ENCODE measurements at regions not wholly inside any gene's neighbourhood (a gene's known extent, or its start where the extent isn't known, plus 50 kb on each side); places are given as distances from the start of the nearest gene placed in this dataset.

DNA sequence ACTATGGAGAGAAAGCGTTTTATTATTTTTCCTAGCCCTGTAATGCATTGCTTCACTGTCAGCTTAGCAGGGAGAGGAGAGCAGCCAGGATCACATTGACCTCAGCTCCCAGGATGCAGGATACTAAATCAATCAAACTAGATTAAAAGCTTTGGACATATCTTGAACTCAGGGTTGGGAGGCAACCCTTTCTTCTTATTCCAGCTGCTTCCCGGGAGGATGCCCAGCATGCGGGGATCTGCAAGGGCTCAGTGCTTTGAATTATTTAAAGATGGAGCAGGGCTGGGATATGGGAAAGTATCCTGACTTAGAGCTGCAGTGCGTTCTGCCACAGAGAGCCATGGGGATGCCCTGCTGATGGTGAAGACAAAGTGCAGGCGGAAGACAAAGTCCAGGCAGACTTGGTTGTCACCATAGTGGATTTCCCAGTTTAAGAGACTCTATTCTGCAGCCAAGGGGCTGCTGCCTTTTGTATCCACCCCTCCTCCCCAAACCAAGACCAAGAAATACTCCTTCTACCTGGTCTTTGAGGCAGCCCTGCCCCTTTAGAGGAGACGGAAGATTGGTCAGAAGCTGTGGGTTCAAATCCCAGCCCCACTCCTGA lies 1035.0 kb downstream of the TBC1D22A start:
- Histone ChIP-seq H3K4me3 (no peak overlapping the region), H3K36me3 (no peaks in the 10 kb centered on the region)

DNA sequence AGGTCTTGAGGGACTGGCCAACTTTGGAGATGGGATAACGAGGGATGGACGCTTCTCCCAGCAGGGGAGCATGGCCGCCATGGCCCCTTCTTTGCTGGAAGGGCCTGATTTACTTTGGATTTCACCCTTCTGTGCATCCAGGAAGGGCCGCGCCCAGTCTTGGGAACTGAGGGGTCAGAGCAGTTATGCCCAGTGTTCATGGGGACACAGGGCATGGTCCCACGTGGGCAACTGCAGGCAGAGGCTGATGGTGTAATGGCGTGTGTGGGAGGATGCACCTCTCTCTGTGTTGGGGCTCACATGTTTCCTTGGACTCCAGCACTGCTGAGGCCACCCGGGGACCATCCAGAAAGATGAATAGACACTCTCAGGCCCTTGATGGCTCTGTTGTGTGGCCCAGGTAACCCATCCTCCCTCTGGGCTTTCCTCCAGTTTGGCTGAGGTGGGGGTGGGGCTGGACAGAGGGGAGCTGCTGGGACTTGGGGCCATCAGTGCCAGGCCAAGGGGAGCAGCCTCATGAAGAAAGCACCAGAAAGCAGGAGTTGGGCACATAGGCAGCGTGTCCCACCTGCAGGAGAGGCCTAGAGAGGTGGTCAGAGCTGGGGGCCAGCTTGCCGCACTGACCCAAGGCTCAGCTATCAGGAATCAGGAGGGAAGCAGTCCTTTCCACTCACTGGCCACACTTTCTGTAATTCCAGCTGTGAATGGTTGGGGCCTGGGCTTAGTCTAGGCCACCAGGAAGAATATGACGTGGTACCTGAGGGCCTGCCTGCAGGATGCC lies 1033.9 kb downstream of the TBC1D22A start:
- TF ChIP-seq, protein P1, sequence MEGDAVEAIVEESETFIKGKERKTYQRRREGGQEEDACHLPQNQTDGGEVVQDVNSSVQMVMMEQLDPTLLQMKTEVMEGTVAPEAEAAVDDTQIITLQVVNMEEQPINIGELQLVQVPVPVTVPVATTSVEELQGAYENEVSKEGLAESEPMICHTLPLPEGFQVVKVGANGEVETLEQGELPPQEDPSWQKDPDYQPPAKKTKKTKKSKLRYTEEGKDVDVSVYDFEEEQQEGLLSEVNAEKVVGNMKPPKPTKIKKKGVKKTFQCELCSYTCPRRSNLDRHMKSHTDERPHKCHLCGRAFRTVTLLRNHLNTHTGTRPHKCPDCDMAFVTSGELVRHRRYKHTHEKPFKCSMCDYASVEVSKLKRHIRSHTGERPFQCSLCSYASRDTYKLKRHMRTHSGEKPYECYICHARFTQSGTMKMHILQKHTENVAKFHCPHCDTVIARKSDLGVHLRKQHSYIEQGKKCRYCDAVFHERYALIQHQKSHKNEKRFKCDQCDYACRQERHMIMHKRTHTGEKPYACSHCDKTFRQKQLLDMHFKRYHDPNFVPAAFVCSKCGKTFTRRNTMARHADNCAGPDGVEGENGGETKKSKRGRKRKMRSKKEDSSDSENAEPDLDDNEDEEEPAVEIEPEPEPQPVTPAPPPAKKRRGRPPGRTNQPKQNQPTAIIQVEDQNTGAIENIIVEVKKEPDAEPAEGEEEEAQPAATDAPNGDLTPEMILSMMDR (IDR thresholded peaks at IDR 0.05; ENCODE audit: low read depth, low read length), result no peak
- DNase-seq (ENCODE audit: low read depth in 1 of 2, low spot score in 1 of 2), result no peak
- H3K27ac ChIP-seq, result no peak overlapping the region
- no peak overlapping the region for H3K4me3 ChIP-seq
- H3K27me3 ChIP-seq, result no peaks in the 10 kb centered on the region
- no peaks in the 10 kb centered on the region for H3K4me1 ChIP-seq (ENCODE audit: low read depth)
- H3K36me3 ChIP-seq, result no peaks in the 10 kb centered on the region
- no peaks in the 10 kb centered on the region for H3K9me3 ChIP-seq (ENCODE audit: low read depth)

More for the DNA sequence above, 1035.0 kb downstream of the TBC1D22A start:
- TF ChIP-seq, protein P1 (IDR thresholded peaks at IDR 0.05; ENCODE audit: low read depth, low read length), result no peak
- no peak for DNase-seq (ENCODE audit: low read depth in 1 of 2, low spot score in 1 of 2)
- Histone ChIP-seq H3K9me3 (ENCODE audit: low read depth) (no peaks in the 10 kb centered on the region), H3K27me3 (no peaks in the 10 kb centered on the region), H3K4me1 (ENCODE audit: low read depth) (no peaks in the 10 kb centered on the region), H3K27ac (no peak overlapping the region)

DNA sequence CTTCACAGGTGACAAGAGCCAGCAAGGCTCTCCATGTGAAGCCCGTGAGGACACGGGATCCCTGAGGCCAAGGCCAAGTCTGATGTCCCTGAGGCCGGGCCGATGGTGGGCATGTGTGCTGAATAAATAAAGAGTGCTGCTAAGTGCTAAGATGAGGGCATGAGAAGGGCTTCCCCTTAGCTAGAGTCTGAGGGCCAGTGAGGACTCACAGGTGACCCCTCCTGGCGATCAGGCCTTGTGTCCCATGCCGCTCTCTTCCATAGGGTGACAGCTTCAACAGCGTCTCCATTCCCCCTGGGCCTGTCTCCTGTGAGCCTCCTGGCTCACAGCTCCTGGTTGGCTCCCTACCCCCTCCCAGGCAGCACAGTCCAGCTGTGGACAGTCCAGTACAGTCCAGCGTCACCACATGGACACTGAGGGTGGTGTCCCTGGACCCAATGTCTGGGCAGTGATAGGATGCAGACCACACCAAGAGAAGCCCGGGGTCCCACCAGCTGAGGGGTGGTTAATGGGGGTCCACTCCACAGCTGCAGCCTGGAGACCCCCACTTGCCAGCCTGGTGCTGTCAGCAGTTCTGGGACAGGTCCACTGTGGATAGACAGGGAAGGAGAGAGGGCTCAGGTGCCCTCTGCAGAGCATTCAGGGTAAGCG lies 1033.2 kb downstream of the TBC1D22A start:
- no peak for DNase-seq (ENCODE audit: low read depth in 1 of 2, low spot score in 1 of 2)

DNA sequence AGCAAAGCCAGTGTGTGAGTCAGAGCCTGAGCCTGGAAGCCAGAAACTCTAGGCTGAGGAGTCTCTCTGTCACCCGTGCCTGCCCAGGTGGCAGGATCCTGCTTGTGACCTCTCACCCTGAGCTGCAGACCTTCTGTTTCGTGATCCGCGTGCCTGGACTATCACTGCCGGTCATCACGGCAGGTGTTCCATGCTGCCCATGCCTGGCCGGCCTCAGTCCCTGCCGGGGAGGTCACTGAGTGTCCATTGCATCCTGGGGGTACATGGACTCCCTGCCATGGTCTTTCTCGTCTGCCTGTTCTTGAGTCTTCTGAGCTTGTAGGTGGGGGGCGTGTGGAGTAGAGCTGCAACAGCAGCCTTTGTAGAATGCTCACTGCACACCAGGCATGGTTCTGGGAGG lies 1032.4 kb downstream of the TBC1D22A start:
- H3K27ac ChIP-seq, result no peak overlapping the region
- TF ChIP-seq, protein P1 (IDR thresholded peaks at IDR 0.05; ENCODE audit: low read depth, low read length), result no peak
- no peaks in the 10 kb centered on the region for H3K36me3 ChIP-seq
- no peaks in the 10 kb centered on the region for H3K4me1 ChIP-seq (ENCODE audit: low read depth)
- no peak for DNase-seq (ENCODE audit: low read depth in 1 of 2, low spot score in 1 of 2)
- no peaks in the 10 kb centered on the region for H3K9me3 ChIP-seq (ENCODE audit: low read depth)
- no peak overlapping the region for H3K4me3 ChIP-seq
- no peaks in the 10 kb centered on the region for H3K27me3 ChIP-seq

More for the DNA sequence above, 1033.2 kb downstream of the TBC1D22A start:
- Histone ChIP-seq H3K4me1 (ENCODE audit: low read depth) (no peaks in the 10 kb centered on the region), H3K4me3 (no peak overlapping the region), H3K9me3 (ENCODE audit: low read depth) (no peaks in the 10 kb centered on the region), H3K36me3 (no peaks in the 10 kb centered on the region), H3K27ac (no peak overlapping the region), H3K27me3 (no peaks in the 10 kb centered on the region)
- TF ChIP-seq, protein P1 (IDR thresholded peaks at IDR 0.05; ENCODE audit: low read depth, low read length), result no peak

DNA sequence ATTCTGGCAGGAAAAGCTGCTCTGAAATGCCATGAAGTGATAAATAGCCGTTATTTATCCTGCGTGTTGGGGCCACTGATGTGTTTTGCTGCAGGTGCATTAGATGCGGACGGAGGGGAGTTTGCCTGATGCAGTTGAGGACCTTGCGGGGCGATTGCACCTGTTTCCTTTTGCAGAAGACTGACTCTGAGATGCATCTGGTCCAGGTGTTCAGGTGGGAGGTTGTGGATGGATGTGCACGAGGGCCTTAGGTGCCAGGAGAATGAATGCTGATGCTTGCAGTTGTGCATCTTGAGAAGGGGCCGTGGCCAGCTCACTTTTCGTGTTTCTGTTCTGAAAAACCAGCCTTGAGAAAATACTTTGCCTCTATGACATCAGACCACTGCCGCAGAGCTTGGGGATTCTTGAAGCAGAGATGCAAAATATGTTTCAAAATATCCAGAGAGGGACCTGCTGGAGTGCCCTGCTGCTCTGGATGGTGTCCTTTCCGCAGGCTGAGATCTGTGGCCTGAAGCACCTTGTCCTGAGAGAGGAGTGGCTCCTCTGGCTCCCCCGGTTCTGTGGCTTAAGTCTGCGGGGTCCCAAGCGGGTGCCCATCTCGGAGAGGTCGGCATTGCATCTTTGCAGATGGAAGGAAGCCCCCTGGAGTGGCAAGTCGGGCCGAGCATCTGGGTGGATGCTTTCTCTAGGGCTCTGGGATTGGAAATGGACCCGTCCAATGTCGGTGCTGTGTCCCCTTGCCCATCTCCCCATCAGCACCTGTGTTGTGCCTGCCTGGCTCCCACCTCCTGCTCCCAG lies 1031.1 kb downstream of the TBC1D22A start:
- H3K36me3 ChIP-seq, result no peaks in the 10 kb centered on the region
- H3K4me3 ChIP-seq, result no peak overlapping the region
- H3K27me3 ChIP-seq, result no peaks in the 10 kb centered on the region
- no peaks in the 10 kb centered on the region for H3K9me3 ChIP-seq (ENCODE audit: low read depth)
- TF ChIP-seq, protein P1 (IDR thresholded peaks at IDR 0.05; ENCODE audit: low read depth, low read length), result no peak
- H3K27ac ChIP-seq, result no peak overlapping the region
- DNase-seq (ENCODE audit: low read depth in 1 of 2, low spot score in 1 of 2), result no peak
- H3K4me1 ChIP-seq (ENCODE audit: low read depth), result no peaks in the 10 kb centered on the region
